Nephron progenitor cell (in vitro differentiated cells): ENCODE measurements at regions not wholly inside any gene's neighbourhood (a gene's known extent, or its start where the extent isn't known, plus 50 kb on each side); places are given as distances from the start of the nearest gene placed in this dataset.

ENCODE experiments used
- DNase-seq: peaks from one replicate; pipeline ENCODE4 v3.0.0; 2021
- H3K27ac Mint-ChIP-seq: 2 replicates; pipeline ENCODE4 v1.8.0; 2021; ENCODE audit warnings: mild to moderate bottlenecking, moderate library complexity, mixed read lengths
- H3K27me3 Mint-ChIP-seq: 2 replicates; pipeline ENCODE4 v1.8.0; 2021; ENCODE audit warnings: mild to moderate bottlenecking, low read depth, mixed read lengths; ENCODE audit not compliant: poor library complexity
- H3K36me3 Mint-ChIP-seq: 2 replicates; pipeline ENCODE4 v1.8.0; 2021; ENCODE audit warnings: low read depth, mixed read lengths
- H3K4me1 Mint-ChIP-seq: 2 replicates; pipeline ENCODE4 v1.8.0; 2021; ENCODE audit warnings: mixed read lengths
- H3K4me3 Mint-ChIP-seq: 2 replicates; pipeline ENCODE4 v1.8.0; 2021; ENCODE audit warnings: mild to moderate bottlenecking, moderate library complexity, mixed read lengths
- H3K9me3 Mint-ChIP-seq: 2 replicates; pipeline ENCODE4 v1.8.0; 2021; ENCODE audit warnings: mild to moderate bottlenecking, moderate library complexity, mixed read lengths
- TF ChIP-seq, protein P1 (sequence below): fragments of 200-600 bp; sonication (generic); IDR thresholded peaks from 2 replicates; pipeline ENCODE4 v1.5.0; 2021; ENCODE audit warnings: antibody characterized with exemption

- Mint-ChIP-seq H3K9me3 (no peaks in the 10 kb centered on the region), H3K36me3 (no peaks in the 10 kb centered on the region), H3K4me3 (no peak overlapping the region), H3K27me3 (no peaks in the 10 kb centered on the region), H3K4me1 (no peaks in the 10 kb centered on the region), H3K27ac (no peak overlapping the region)
- TF ChIP-seq, protein P1, sequence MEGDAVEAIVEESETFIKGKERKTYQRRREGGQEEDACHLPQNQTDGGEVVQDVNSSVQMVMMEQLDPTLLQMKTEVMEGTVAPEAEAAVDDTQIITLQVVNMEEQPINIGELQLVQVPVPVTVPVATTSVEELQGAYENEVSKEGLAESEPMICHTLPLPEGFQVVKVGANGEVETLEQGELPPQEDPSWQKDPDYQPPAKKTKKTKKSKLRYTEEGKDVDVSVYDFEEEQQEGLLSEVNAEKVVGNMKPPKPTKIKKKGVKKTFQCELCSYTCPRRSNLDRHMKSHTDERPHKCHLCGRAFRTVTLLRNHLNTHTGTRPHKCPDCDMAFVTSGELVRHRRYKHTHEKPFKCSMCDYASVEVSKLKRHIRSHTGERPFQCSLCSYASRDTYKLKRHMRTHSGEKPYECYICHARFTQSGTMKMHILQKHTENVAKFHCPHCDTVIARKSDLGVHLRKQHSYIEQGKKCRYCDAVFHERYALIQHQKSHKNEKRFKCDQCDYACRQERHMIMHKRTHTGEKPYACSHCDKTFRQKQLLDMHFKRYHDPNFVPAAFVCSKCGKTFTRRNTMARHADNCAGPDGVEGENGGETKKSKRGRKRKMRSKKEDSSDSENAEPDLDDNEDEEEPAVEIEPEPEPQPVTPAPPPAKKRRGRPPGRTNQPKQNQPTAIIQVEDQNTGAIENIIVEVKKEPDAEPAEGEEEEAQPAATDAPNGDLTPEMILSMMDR: no peak
- DNase-seq: no peak
These were observed 278.7 kb downstream of the FIGN start for GRCh38 chr2:163456953-163457743.

DNA sequence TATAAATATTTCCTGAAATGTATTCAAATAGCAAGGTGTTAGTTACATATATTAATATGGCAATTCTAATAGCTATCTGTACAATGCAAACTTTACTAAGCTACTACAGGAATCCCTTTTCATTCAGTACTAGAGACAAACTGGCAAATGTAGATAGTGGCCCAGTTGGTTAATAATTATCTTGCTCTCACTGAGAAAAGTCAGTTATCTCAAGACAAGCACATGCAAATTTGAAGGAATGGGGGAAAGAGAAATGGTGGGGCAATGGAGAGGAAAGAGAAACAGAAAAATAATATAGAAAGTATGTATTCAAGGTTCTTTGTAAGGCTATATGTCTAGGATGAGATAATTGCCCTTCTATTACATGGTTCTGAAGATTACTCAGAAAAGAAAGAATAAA lies 280.0 kb downstream of the FIGN start:
- H3K36me3 Mint-ChIP-seq: no peaks in the 10 kb centered on the region
- no peaks in the 10 kb centered on the region for H3K4me1 Mint-ChIP-seq
- H3K4me3 Mint-ChIP-seq: no peak overlapping the region
- no peak for DNase-seq
- no peaks in the 10 kb centered on the region for H3K9me3 Mint-ChIP-seq
- no peak overlapping the region for H3K27ac Mint-ChIP-seq
- H3K27me3 Mint-ChIP-seq: no peaks in the 10 kb centered on the region
- TF ChIP-seq, protein P1: no peak

DNA sequence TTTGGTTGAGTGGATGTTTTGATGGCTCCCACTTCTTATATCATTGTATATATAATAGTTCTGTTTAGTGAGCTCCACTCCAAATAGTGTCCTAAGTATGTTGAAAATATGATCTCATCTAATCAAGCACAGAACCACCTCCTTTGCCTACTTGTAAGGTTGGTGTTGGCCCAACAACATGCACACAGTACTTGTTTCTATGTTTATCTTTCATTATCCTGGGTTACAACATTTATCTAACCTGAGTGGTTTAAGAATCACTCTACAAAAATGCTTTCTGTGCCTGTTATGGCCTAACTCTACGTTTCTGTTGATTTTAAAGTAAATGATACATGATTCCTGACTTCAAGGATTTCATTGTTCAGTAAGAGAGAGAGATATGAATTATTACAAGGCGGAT lies 281.9 kb downstream of the FIGN start:
- Mint-ChIP-seq H3K4me3 (no peak overlapping the region), H3K9me3 (no peaks in the 10 kb centered on the region), H3K27ac (no peak overlapping the region), H3K4me1 (no peaks in the 10 kb centered on the region), H3K36me3 (no peaks in the 10 kb centered on the region), H3K27me3 (no peaks in the 10 kb centered on the region)
- DNase-seq: no peak
- TF ChIP-seq, protein P1: no peak

DNA sequence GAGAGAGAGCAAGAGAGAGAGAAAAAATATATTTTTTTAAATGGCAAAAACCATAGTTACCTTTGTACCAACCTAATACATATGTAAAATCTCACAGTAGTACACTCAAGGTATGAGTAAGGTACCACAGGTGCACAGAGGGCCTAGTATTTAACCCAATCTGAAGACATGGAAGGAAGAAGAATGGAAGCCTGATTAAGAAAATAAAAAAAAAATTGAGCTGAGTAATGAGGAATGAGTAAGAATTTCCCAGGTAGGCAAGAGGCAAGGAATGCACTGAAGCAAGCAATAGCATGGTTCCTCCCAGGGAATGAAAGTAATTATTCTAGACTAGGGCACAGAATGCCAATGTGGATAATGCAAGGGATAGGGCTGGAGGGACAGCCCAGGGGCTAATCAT lies 294.2 kb downstream of the FIGN start:
- Mint-ChIP-seq H3K9me3 (no peaks in the 10 kb centered on the region), H3K27ac (no peak overlapping the region), H3K4me3 (no peak overlapping the region), H3K27me3 (no peaks in the 10 kb centered on the region), H3K36me3 (no peaks in the 10 kb centered on the region), H3K4me1 (no peaks in the 10 kb centered on the region)
- TF ChIP-seq, protein P1: no peak
- DNase-seq: no peak

DNA sequence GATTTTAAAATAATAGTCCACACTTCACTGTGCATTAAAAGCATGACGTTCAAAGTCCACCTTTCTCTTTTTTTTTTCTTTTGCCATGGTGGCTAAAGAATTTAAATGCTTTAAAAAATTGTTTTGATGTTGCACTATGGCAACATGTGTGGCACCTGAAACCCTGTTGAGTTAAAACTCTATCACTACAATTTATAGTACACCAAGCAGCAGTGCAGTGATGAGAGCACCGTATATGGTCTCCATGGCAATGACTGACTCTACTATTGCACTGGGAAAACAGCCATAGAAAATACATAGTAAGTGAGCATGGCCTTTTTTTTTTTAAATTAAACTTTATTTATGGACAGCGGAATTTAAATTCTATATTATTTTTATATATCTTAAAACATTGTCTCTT lies 298.8 kb downstream of the FIGN start:
- DNase-seq: no peak
- TF ChIP-seq, protein P1: no peak
- no peaks in the 10 kb centered on the region for H3K9me3 Mint-ChIP-seq
- H3K27ac Mint-ChIP-seq: no peak overlapping the region
- no peaks in the 10 kb centered on the region for H3K4me1 Mint-ChIP-seq
- no peaks in the 10 kb centered on the region for H3K36me3 Mint-ChIP-seq
- no peaks in the 10 kb centered on the region for H3K27me3 Mint-ChIP-seq
- no peak overlapping the region for H3K4me3 Mint-ChIP-seq

- Mint-ChIP-seq H3K27me3 (no peaks in the 10 kb centered on the region), H3K36me3 (no peaks in the 10 kb centered on the region), H3K9me3 (no peaks in the 10 kb centered on the region), H3K4me3 (no peak overlapping the region), H3K4me1 (no peaks in the 10 kb centered on the region), H3K27ac (no peak overlapping the region)
- no peak for DNase-seq
- TF ChIP-seq, protein P1: no peak
These were observed 307.6 kb downstream of the FIGN start for GRCh38 chr2:163428187-163428586.
